Esophagus muscularis mucosa (tissue), 3 donors: ENCODE measurements at regions not wholly inside any gene's neighbourhood (a gene's known extent, or its start where the extent isn't known, plus 50 kb on each side); places are given as distances from the start of the nearest gene placed in this dataset.

Source experiments
- POLR2A ChIP-seq: fragments of 450-650 bp; IDR thresholded peaks from one replicate; pipeline ENCODE4 v1.6.1; 2017; ENCODE audit warnings: antibody characterized with exemption, moderate library complexity, mild to moderate bottlenecking, low read depth
- TF ChIP-seq, protein P1 (sequence below), 3 experiments: fragments of 200-600 bp in 2 of 3; fragments of 450-650 bp in 1 of 3; sonication (generic) in 2 of 3; IDR thresholded peaks; one replicate each; pipeline ENCODE4 v1.5.1; 2017 to 2019; ENCODE audit warnings: antibody characterized with exemption in 3 of 3, mild to moderate bottlenecking in 2 of 3, moderate library complexity in 1 of 3

GRCh38 chr20:51860111-51860882 lies 58.0 kb upstream of the SALL4 start:
- TF ChIP-seq, protein P1, sequence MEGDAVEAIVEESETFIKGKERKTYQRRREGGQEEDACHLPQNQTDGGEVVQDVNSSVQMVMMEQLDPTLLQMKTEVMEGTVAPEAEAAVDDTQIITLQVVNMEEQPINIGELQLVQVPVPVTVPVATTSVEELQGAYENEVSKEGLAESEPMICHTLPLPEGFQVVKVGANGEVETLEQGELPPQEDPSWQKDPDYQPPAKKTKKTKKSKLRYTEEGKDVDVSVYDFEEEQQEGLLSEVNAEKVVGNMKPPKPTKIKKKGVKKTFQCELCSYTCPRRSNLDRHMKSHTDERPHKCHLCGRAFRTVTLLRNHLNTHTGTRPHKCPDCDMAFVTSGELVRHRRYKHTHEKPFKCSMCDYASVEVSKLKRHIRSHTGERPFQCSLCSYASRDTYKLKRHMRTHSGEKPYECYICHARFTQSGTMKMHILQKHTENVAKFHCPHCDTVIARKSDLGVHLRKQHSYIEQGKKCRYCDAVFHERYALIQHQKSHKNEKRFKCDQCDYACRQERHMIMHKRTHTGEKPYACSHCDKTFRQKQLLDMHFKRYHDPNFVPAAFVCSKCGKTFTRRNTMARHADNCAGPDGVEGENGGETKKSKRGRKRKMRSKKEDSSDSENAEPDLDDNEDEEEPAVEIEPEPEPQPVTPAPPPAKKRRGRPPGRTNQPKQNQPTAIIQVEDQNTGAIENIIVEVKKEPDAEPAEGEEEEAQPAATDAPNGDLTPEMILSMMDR (IDR thresholded peaks at IDR 0.05): no peak
- no peak for TF ChIP-seq POLR2A
